B cell (primary cell): ENCODE measurements at regions not wholly inside any gene's neighbourhood (a gene's known extent, or its start where the extent isn't known, plus 50 kb on each side); places are given as distances from the start of the nearest gene placed in this dataset.

ENCODE experiments used
- EZH2 ChIP-seq: IDR thresholded peaks from 2 replicates; pipeline ENCODE4 v1.6.1; 2012; ENCODE audit warnings: borderline replicate concordance, low read depth, mild to moderate bottlenecking, moderate library complexity, low read length; ENCODE audit not compliant: insufficient read depth, poor library complexity, severe bottlenecking
- TF ChIP-seq, protein P1 (sequence below): fragments of 200-600 bp; IDR thresholded peaks from one replicate; pipeline ENCODE4 v1.8.0; 2022; ENCODE audit warnings: antibody characterized with exemption, mild to moderate bottlenecking

GRCh38 chr3:80496452-80496851, 728.7 kb upstream of the ROBO1 start:
- TF ChIP-seq, protein P1, sequence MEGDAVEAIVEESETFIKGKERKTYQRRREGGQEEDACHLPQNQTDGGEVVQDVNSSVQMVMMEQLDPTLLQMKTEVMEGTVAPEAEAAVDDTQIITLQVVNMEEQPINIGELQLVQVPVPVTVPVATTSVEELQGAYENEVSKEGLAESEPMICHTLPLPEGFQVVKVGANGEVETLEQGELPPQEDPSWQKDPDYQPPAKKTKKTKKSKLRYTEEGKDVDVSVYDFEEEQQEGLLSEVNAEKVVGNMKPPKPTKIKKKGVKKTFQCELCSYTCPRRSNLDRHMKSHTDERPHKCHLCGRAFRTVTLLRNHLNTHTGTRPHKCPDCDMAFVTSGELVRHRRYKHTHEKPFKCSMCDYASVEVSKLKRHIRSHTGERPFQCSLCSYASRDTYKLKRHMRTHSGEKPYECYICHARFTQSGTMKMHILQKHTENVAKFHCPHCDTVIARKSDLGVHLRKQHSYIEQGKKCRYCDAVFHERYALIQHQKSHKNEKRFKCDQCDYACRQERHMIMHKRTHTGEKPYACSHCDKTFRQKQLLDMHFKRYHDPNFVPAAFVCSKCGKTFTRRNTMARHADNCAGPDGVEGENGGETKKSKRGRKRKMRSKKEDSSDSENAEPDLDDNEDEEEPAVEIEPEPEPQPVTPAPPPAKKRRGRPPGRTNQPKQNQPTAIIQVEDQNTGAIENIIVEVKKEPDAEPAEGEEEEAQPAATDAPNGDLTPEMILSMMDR: no peak
- no peak for TF ChIP-seq EZH2
